Esophagus squamous epithelium (tissue), 4 donors: ENCODE measurements at regions not wholly inside any gene's neighbourhood (a gene's known extent, or its start where the extent isn't known, plus 50 kb on each side); places are given as distances from the start of the nearest gene placed in this dataset.

ENCODE experiments used
- POLR2A ChIP-seq, 4 donors: fragments of 450-650 bp; IDR thresholded peaks; one replicate each; pipeline ENCODE4 v1.6.1; 2017; ENCODE audit warnings: antibody characterized with exemption in 4 of 4, mild to moderate bottlenecking in 4 of 4, moderate library complexity in 3 of 4
- TF ChIP-seq, protein P1 (sequence below), 6 experiments: fragments of 450-650 bp in 4 of 6; fragments of 200-600 bp in 2 of 6; sonication (generic) in 2 of 6; IDR thresholded peaks; one replicate each; pipeline ENCODE4 v1.5.1; 2016 to 2019; ENCODE audit warnings: antibody characterized with exemption in 6 of 6, mild to moderate bottlenecking in 4 of 6, moderate library complexity in 4 of 6

DNA sequence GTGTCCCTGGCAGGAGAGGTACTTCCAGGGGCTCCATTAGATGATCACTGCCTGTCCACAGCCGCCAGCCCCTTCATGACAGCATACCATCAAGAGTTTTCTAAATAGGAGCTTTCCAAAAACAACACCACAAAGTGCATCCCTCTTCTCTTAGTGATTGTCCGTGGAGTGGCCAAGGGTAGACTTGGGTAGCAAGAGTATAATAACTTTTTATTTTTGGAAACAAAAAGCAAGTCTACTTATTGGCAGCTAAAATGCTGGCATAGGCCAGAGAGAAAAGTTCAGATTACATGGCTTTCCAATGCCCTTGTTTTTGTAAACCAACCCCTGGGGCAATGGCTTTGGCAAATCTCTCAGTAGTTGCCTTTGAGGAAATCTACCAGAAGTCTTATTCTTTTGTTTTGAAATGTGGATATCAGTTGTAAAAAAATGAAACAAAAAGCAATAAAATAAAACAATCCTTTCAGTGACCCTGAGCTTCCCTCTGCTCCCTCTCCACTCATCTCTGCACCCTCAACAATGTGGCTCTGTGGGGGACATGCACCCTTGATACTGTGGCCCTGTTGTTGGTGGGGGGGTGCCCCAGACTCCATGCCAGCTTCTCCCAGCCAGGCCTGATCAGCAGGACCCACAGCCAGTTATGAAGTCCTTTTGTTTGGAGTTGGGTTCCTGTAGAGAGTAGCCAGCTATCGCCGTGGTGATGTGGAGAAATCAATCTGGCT is 294.1 kb downstream of the DLEU7 start:
- TF ChIP-seq POLR2A (IDR thresholded peaks at IDR 0.05) = no peak
- TF ChIP-seq, protein P1, sequence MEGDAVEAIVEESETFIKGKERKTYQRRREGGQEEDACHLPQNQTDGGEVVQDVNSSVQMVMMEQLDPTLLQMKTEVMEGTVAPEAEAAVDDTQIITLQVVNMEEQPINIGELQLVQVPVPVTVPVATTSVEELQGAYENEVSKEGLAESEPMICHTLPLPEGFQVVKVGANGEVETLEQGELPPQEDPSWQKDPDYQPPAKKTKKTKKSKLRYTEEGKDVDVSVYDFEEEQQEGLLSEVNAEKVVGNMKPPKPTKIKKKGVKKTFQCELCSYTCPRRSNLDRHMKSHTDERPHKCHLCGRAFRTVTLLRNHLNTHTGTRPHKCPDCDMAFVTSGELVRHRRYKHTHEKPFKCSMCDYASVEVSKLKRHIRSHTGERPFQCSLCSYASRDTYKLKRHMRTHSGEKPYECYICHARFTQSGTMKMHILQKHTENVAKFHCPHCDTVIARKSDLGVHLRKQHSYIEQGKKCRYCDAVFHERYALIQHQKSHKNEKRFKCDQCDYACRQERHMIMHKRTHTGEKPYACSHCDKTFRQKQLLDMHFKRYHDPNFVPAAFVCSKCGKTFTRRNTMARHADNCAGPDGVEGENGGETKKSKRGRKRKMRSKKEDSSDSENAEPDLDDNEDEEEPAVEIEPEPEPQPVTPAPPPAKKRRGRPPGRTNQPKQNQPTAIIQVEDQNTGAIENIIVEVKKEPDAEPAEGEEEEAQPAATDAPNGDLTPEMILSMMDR (IDR thresholded peaks at IDR 0.05) = no peak
